ENCODE measurements at regions not wholly inside any gene's neighbourhood (a gene's known extent, or its start where the extent isn't known, plus 50 kb on each side); places are given as distances from the start of the nearest gene placed in this dataset.

GRCh38 chr2:867296-867695 is 83.4 kb upstream of the SNTG2 start (continued):
- TF ChIP-seq RAD21 (IDR thresholded peaks at IDR 0.05 in 1 of 2, conservative IDR thresholded peaks at IDR 0.05 in 1 of 2; ENCODE audit: low read depth in 2 of 2, low read length in 2 of 2), result no peak
- no peak for TF ChIP-seq TAF7 (optimal IDR thresholded peaks at IDR 0.05; ENCODE audit: borderline replicate concordance, low read depth, low read length)
- TF ChIP-seq SIRT6 (IDR thresholded peaks at IDR 0.05; ENCODE audit: low read length), result no peak
